A673 (cell line): ENCODE measurements at regions not wholly inside any gene's neighbourhood (a gene's known extent, or its start where the extent isn't known, plus 50 kb on each side); places are given as distances from the start of the nearest gene placed in this dataset.

Experiments used
- BruUV-seq: library from RNA; stranded (reverse); fragments of 400-500 nt; replicated peaks from 2 replicates; lab custom pipeline; 2021; lab: Mats Ljungman, UMichigan
- CTCF ChIA-PET: fragments of 300-600 bp; sonication (Branson Sonifier 250); formaldehyde crosslinking; loops from one replicate; lab custom pipeline; 2022; ENCODE audit warnings: antibody characterized with exemption; lab: Charles Lee
- POLR2A ChIA-PET: fragments of 300-600 bp; sonication (Branson Sonifier 250); formaldehyde crosslinking; loops from one replicate; lab custom pipeline; 2022; ENCODE audit warnings: antibody characterized with exemption; ENCODE audit not compliant: low non-redundant PET; lab: Charles Lee
- DNase-seq: peaks from one replicate; pipeline ENCODE4 v3.0.0-alpha.2; 2015; ENCODE audit warnings: low spot score
- H3K27ac ChIP-seq: fragments of 200-600 bp; sonication (generic); 2 replicates; pipeline ENCODE4 v1.5.1; 2016; ENCODE audit warnings: mixed run types, low read depth, mild to moderate bottlenecking, mixed read lengths, antibody characterized with exemption, low read length; ENCODE audit not compliant: poor library complexity, severe bottlenecking
- H3K27me3 ChIP-seq: fragments of 200-600 bp; sonication (generic); replicated peaks from 2 replicates; pipeline ENCODE4 v1.6.1; 2017; ENCODE audit warnings: mixed run types, low read depth, mild to moderate bottlenecking, mixed read lengths, antibody characterized with exemption, low read length; ENCODE audit not compliant: insufficient read depth, poor library complexity
- H3K36me3 ChIP-seq: fragments of 200-600 bp; sonication (generic); 2 replicates; pipeline ENCODE4 v1.6.1; 2016; ENCODE audit warnings: mixed run types, mild to moderate bottlenecking, mixed read lengths, antibody characterized with exemption, low read length; ENCODE audit not compliant: insufficient read depth, poor library complexity, severe bottlenecking
- H3K4me1 ChIP-seq: fragments of 200-600 bp; sonication (generic); 2 replicates; pipeline ENCODE4 v1.6.1; 2017; ENCODE audit warnings: mixed run types, mild to moderate bottlenecking, mixed read lengths, antibody characterized with exemption, low read length; ENCODE audit not compliant: insufficient read depth, poor library complexity, severe bottlenecking
- H3K4me3 ChIP-seq: fragments of 200-600 bp; sonication (generic); 2 replicates; pipeline ENCODE4 v1.5.1; 2016; ENCODE audit warnings: low read depth, mixed run types, mild to moderate bottlenecking, mixed read lengths, low read length; ENCODE audit not compliant: poor library complexity, severe bottlenecking
- H3K9me3 ChIP-seq: fragments of 200-600 bp; sonication (generic); 2 replicates; pipeline ENCODE4 v1.6.1; 2016; ENCODE audit warnings: mixed run types, low read depth, mild to moderate bottlenecking, mixed read lengths, antibody characterized with exemption, low read length; ENCODE audit not compliant: poor library complexity, severe bottlenecking
- EZH2 ChIP-seq: fragments of 200-600 bp; sonication (generic); IDR thresholded peaks from 2 replicates; pipeline ENCODE4 v1.6.1; 2017; ENCODE audit warnings: borderline replicate concordance, low read depth, mild to moderate bottlenecking, mixed read lengths, antibody characterized with exemption, low read length; ENCODE audit not compliant: poor library complexity, severe bottlenecking
- intact Hi-C: fragments of 100-400 bp; cut with micrococcal nuclease; formaldehyde crosslinking; loops from one replicate; pipeline ENCODE4 v1.10.0; 2022; ENCODE audit not compliant: unreplicated experiment
- TF ChIP-seq, protein P1 (sequence below): fragments of 300-800, 200-600 bp; sonication (generic); conservative IDR thresholded peaks from 2 replicates; pipeline ENCODE4 v1.5.1; 2017; ENCODE audit warnings: low read depth, mild to moderate bottlenecking, antibody characterized with exemption, low read length, moderate library complexity, mixed read lengths

DNA sequence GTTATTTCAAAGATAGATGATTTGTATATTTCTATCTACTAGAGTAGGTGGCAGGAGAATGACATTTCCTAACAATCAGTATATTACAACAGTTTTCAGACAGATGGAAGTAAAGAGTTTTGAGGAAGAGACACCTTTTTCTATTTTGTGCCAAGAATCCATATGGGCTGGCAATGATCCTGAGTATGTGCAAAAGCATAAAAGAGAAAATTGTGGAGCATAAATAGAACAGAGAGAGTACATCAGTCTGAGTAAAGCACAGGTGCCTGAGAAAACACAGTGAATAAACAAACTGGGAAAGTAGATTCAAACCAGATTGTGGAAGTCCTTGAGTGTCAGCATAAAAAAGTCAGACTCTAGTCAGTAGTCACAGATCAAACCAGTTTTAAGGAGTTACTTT, 96.8 kb upstream of the WDR44 start:
- BruUV-seq, result no TSS peak
- TF ChIP-seq, protein P1, sequence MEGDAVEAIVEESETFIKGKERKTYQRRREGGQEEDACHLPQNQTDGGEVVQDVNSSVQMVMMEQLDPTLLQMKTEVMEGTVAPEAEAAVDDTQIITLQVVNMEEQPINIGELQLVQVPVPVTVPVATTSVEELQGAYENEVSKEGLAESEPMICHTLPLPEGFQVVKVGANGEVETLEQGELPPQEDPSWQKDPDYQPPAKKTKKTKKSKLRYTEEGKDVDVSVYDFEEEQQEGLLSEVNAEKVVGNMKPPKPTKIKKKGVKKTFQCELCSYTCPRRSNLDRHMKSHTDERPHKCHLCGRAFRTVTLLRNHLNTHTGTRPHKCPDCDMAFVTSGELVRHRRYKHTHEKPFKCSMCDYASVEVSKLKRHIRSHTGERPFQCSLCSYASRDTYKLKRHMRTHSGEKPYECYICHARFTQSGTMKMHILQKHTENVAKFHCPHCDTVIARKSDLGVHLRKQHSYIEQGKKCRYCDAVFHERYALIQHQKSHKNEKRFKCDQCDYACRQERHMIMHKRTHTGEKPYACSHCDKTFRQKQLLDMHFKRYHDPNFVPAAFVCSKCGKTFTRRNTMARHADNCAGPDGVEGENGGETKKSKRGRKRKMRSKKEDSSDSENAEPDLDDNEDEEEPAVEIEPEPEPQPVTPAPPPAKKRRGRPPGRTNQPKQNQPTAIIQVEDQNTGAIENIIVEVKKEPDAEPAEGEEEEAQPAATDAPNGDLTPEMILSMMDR, result no peak
- no peak for TF ChIP-seq EZH2
- Histone ChIP-seq H3K4me1 (no peaks in the 10 kb centered on the region), H3K27ac (no peak overlapping the region), H3K4me3 (no peak overlapping the region), H3K36me3 (no peaks in the 10 kb centered on the region), H3K27me3 (no peaks in the 10 kb centered on the region), H3K9me3 (no peaks in the 10 kb centered on the region)
- ChIA-PET CTCF (no interaction called here), POLR2A (no interaction called here)
- intact Hi-C loops, result no loop called here
- DNase-seq, result no peak

DNA sequence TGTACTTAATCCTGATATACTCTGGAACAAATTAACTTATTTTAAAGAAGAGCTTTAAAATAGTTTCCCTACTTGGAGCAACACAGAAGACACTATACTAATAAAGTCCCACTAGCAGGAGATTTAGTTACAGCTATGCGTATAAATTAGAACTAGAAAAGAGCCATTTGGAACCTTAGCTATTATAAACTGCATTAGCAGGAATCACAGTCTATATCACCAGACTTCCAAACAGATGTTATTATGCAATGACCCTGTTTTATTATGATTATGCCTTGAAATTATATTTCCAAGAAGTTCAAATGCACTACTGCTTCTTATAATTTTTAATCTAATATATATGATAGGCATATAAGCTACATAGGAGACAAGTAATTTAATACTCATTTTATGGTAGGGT, 95.5 kb upstream of the WDR44 start:
- Histone ChIP-seq H3K27ac (no peak overlapping the region), H3K36me3 (no peaks in the 10 kb centered on the region), H3K9me3 (no peaks in the 10 kb centered on the region), H3K4me1 (no peaks in the 10 kb centered on the region), H3K27me3 (no peaks in the 10 kb centered on the region), H3K4me3 (no peak overlapping the region)
- POLR2A ChIA-PET, result no interaction called here
- DNase-seq, result no peak
- CTCF ChIA-PET, result no interaction called here
- no TSS peak for BruUV-seq
- intact Hi-C loops, result loop anchor here (5.0 kb wide), 1 partner anchor 1763 kb away; no protein-coding TSS in a partner anchor
- no peak for TF ChIP-seq EZH2
- TF ChIP-seq, protein P1, result no peak

- no peak overlapping the region for H3K27ac ChIP-seq
- TF ChIP-seq EZH2, result no peak
- TF ChIP-seq, protein P1, result no peak
- H3K36me3 ChIP-seq, result no peaks in the 10 kb centered on the region
- H3K27me3 ChIP-seq, result no peaks in the 10 kb centered on the region
- H3K9me3 ChIP-seq, result no peaks in the 10 kb centered on the region
- no peak overlapping the region for H3K4me3 ChIP-seq
- no peaks in the 10 kb centered on the region for H3K4me1 ChIP-seq
- DNase-seq, result no peak
- ChIA-PET POLR2A (no interaction called here), CTCF (no interaction called here)
- BruUV-seq, result no TSS peak
- intact Hi-C loops, result loop anchor here (5.0 kb wide), 1 partner anchor 1764 kb away; no protein-coding TSS in a partner anchor
Measured at GRCh38 chrX:118251271-118251670, 94.6 kb upstream of the WDR44 start.
